HEK293 (cell line): ENCODE measurements at regions not wholly inside any gene's neighbourhood (a gene's known extent, or its start where the extent isn't known, plus 50 kb on each side); places are given as distances from the start of the nearest gene placed in this dataset.

ENCODE experiments used
- CTCF ChIA-PET: fragments of 350-600 bp; formaldehyde crosslinking; extraction: SDS; loops from one replicate; lab custom pipeline; 2021; ENCODE audit warnings: antibody characterized with exemption; lab: Yijun Ruan, JAX
- POLR2A ChIA-PET: fragments of 300-600 bp; formaldehyde crosslinking; extraction: SDS; loops from one replicate; lab custom pipeline; 2020; ENCODE audit warnings: antibody characterized with exemption, inconsistent platforms; lab: Yijun Ruan, JAX
- H3K27ac ChIP-seq: fragments of 200-500 bp; sonication (Bioruptor generic); 2 replicates; pipeline ENCODE4 v1.5.1; 2014; ENCODE audit warnings: low read depth, low read length, control low read depth, inconsistent platforms; ENCODE audit errors: extremely low read depth
- H3K36me3 ChIP-seq, 2 experiments: fragments of 200-500 bp in 1 of 2; sonication (Bioruptor generic) in 1 of 2; 1 replicate in 1 of 2; 2 replicates in 1 of 2; pipeline ENCODE4 v1.5.1; 2014 to 2017; ENCODE audit warnings: inconsistent platforms in 2 of 2, low read length in 2 of 2; ENCODE audit not compliant: control insufficient read depth in 2 of 2, insufficient read depth in 1 of 2
- H3K4me1 ChIP-seq: fragments of 200-500 bp; sonication (Bioruptor generic); 2 replicates; pipeline ENCODE4 v1.5.1; 2014; ENCODE audit warnings: mild to moderate bottlenecking, low read length, inconsistent platforms; ENCODE audit not compliant: control insufficient read depth, insufficient read depth
- H3K4me3 ChIP-seq: 2 replicates; pipeline ENCODE4 v1.5.1; 2011; ENCODE audit warnings: low read depth, mild to moderate bottlenecking, control low read depth, low read length, moderate library complexity
- H3K9me3 ChIP-seq: fragments of 200-500 bp; sonication (Bioruptor generic); 2 replicates; pipeline ENCODE4 v1.5.1; 2014; ENCODE audit warnings: low read depth, low read length, inconsistent platforms; ENCODE audit not compliant: control insufficient read depth, insufficient read depth
- EGR2 ChIP-seq: fragments of 450-650 bp; formaldehyde crosslinking; IDR thresholded peaks from 2 replicates; pipeline ENCODE4 v1.5.1; 2016; ENCODE audit warnings: low read depth, missing biosample characterization, missing genetic modification characterization
- FEZF1 ChIP-seq: fragments of 450-650 bp; formaldehyde crosslinking; IDR thresholded peaks from 2 replicates; pipeline ENCODE4 v1.5.1; 2016; ENCODE audit warnings: missing biosample characterization, missing genetic modification characterization
- HOXC10 ChIP-seq: sonication (generic); formaldehyde crosslinking; IDR thresholded peaks from 2 replicates; pipeline ENCODE4 v1.8.1; 2023; ENCODE audit warnings: mild to moderate bottlenecking, missing genetic modification reagents
- HOXD13 ChIP-seq: sonication (generic); formaldehyde crosslinking; IDR thresholded peaks from 2 replicates; pipeline ENCODE4 v1.8.0; 2022; ENCODE audit warnings: missing genetic modification reagents, borderline replicate concordance
- KLF1 ChIP-seq: fragments of 450-650 bp; formaldehyde crosslinking; IDR thresholded peaks from 2 replicates; pipeline ENCODE4 v1.5.1; 2016; ENCODE audit warnings: missing biosample characterization, missing genetic modification characterization
- WT1 ChIP-seq: fragments of 450-650 bp; formaldehyde crosslinking; IDR thresholded peaks from 2 replicates; pipeline ENCODE4 v1.5.1; 2016; ENCODE audit warnings: missing biosample characterization, missing genetic modification characterization
- YY2 ChIP-seq: fragments of 450-650 bp; formaldehyde crosslinking; IDR thresholded peaks from 2 replicates; pipeline ENCODE4 v1.5.1; 2016; ENCODE audit warnings: missing biosample characterization, missing genetic modification characterization
- ZBTB20 ChIP-seq: fragments of 450-650 bp; formaldehyde crosslinking; IDR thresholded peaks from 2 replicates; pipeline ENCODE4 v1.5.1; 2016; ENCODE audit warnings: missing biosample characterization, missing genetic modification characterization
- ZBTB7A ChIP-seq: fragments of 450-650 bp; formaldehyde crosslinking; IDR thresholded peaks from 2 replicates; pipeline ENCODE4 v1.5.1; 2016; ENCODE audit warnings: low read depth, missing biosample characterization, missing genetic modification characterization
- ZNF133 ChIP-seq: fragments of 450-650 bp; formaldehyde crosslinking; IDR thresholded peaks from 2 replicates; pipeline ENCODE4 v1.5.1; 2016; ENCODE audit warnings: missing biosample characterization, missing genetic modification characterization
- ZNF146 ChIP-seq: fragments of 450-650 bp; formaldehyde crosslinking; IDR thresholded peaks from 2 replicates; pipeline ENCODE4 v1.5.1; 2016; ENCODE audit warnings: missing biosample characterization, missing genetic modification characterization
- ZNF239 ChIP-seq: fragments of 450-650 bp; formaldehyde crosslinking; IDR thresholded peaks from 2 replicates; pipeline ENCODE4 v1.5.1; 2016; ENCODE audit warnings: missing biosample characterization, missing genetic modification characterization
- ZNF274 ChIP-seq, 2 experiments: fragments of 200-500 bp in 1 of 2; fragments of 450-650 bp in 1 of 2; sonication (Bioruptor generic) in 1 of 2; formaldehyde crosslinking in 1 of 2; IDR thresholded peaks; 2 replicates each; pipeline versions ENCODE4 v1.5.1 to v1.6.1; 2014 to 2016; ENCODE audit warnings: borderline replicate concordance in 1 of 2, inconsistent platforms in 1 of 2, low read length in 1 of 2, missing biosample characterization in 1 of 2, missing genetic modification characterization in 1 of 2
- ZNF335 ChIP-seq: fragments of 450-650 bp; formaldehyde crosslinking; conservative IDR thresholded peaks from 2 replicates; pipeline ENCODE4 v1.5.1; 2016; ENCODE audit warnings: missing biosample characterization, missing genetic modification characterization
- ZNF394 ChIP-seq: fragments of 450-650 bp; formaldehyde crosslinking; IDR thresholded peaks from 2 replicates; pipeline ENCODE4 v1.5.1; 2016; ENCODE audit warnings: missing biosample characterization, missing genetic modification characterization, mild to moderate bottlenecking, moderate library complexity, borderline replicate concordance
- ZNF549 ChIP-seq: fragments of 450-650 bp; IDR thresholded peaks from 2 replicates; pipeline ENCODE4 v1.5.1; 2018; ENCODE audit warnings: missing biosample characterization, missing genetic modification characterization, mild to moderate bottlenecking, inconsistent platforms, moderate library complexity
- ZNF560 ChIP-seq: fragments of 450-650 bp; formaldehyde crosslinking; IDR thresholded peaks from 2 replicates; pipeline ENCODE4 v1.5.1; 2017; ENCODE audit warnings: missing biosample characterization, missing genetic modification characterization, borderline replicate concordance
- ZNF585B ChIP-seq: fragments of 450-650 bp; formaldehyde crosslinking; IDR thresholded peaks from 2 replicates; pipeline ENCODE4 v1.5.1; 2016; ENCODE audit warnings: missing biosample characterization, missing genetic modification characterization
- ZNF626 ChIP-seq: fragments of 450-650 bp; sonication (Bioruptor Pico); formaldehyde crosslinking; IDR thresholded peaks from 2 replicates; pipeline ENCODE4 v1.5.1; 2018; ENCODE audit warnings: missing biosample characterization, missing genetic modification characterization, inconsistent platforms
- ZNF792 ChIP-seq: fragments of 450-650 bp; formaldehyde crosslinking; IDR thresholded peaks from 2 replicates; pipeline ENCODE4 v1.5.1; 2016; ENCODE audit warnings: missing biosample characterization, missing genetic modification characterization
- ZNF843 ChIP-seq: fragments of 450-650 bp; formaldehyde crosslinking; IDR thresholded peaks from 2 replicates; pipeline ENCODE4 v1.5.1; 2016; ENCODE audit warnings: missing biosample characterization, missing genetic modification characterization
- TF ChIP-seq, protein P1 (sequence below): fragments of 450-650 bp; formaldehyde crosslinking; IDR thresholded peaks from 2 replicates; pipeline ENCODE4 v1.5.1; 2017; ENCODE audit warnings: missing biosample characterization, missing genetic modification characterization
- TF ChIP-seq, protein P2 (sequence below): fragments of 450-650 bp; formaldehyde crosslinking; IDR thresholded peaks from 2 replicates; pipeline ENCODE4 v1.5.1; 2017; ENCODE audit warnings: missing biosample characterization, missing genetic modification characterization
- TF ChIP-seq, protein P3 (sequence below): fragments of 450-650 bp; formaldehyde crosslinking; IDR thresholded peaks from 2 replicates; pipeline ENCODE4 v1.5.1; 2016; ENCODE audit warnings: missing biosample characterization, missing genetic modification characterization
- TF ChIP-seq, protein P4 (sequence below): fragments of 450-650 bp; formaldehyde crosslinking; IDR thresholded peaks from 2 replicates; pipeline ENCODE4 v1.5.1; 2016; ENCODE audit warnings: missing biosample characterization, missing genetic modification characterization, borderline replicate concordance

GRCh38 chr1:118618618-118619340, 369.4 kb downstream of the TBX15 start:
- TF ChIP-seq ZNF792 (tag by site-specific recombination) (no peak), ZNF549 (tag by site-specific recombination) (no peak), ZNF626 (tag by site-specific recombination) (no peak), HOXC10 (CRISPR knock-in tag) (no peak), ZNF843 (tag by site-specific recombination) (no peak), KLF1 (tag by site-specific recombination) (no peak), ZNF146 (tag by site-specific recombination) (no peak), ZNF585B (no peak)
- TF ChIP-seq, protein P1, sequence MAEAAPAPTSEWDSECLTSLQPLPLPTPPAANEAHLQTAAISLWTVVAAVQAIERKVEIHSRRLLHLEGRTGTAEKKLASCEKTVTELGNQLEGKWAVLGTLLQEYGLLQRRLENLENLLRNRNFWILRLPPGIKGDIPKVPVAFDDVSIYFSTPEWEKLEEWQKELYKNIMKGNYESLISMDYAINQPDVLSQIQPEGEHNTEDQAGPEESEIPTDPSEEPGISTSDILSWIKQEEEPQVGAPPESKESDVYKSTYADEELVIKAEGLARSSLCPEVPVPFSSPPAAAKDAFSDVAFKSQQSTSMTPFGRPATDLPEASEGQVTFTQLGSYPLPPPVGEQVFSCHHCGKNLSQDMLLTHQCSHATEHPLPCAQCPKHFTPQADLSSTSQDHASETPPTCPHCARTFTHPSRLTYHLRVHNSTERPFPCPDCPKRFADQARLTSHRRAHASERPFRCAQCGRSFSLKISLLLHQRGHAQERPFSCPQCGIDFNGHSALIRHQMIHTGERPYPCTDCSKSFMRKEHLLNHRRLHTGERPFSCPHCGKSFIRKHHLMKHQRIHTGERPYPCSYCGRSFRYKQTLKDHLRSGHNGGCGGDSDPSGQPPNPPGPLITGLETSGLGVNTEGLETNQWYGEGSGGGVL (tag by site-specific recombination) = no peak

GRCh38 chr1:118617916-118618315, 370.2 kb downstream of the TBX15 start:
- CTCF ChIA-PET = no interaction called here
- POLR2A ChIA-PET = no interaction called here

More at GRCh38 chr1:118618618-118619340, 369.4 kb downstream of the TBX15 start:
- Histone ChIP-seq H3K27ac (no peak overlapping the region), H3K4me3 (no peak overlapping the region), H3K36me3 (no peaks in the 10 kb centered on the region), H3K9me3 (no peaks in the 10 kb centered on the region), H3K4me1 (no peaks in the 10 kb centered on the region)
- CTCF ChIA-PET = no interaction called here
- POLR2A ChIA-PET = no interaction called here

GRCh38 chr1:118615066-118615465, 373.1 kb downstream of the TBX15 start:
- no peak overlapping the region for H3K27ac ChIP-seq
- H3K9me3 ChIP-seq = no peaks in the 10 kb centered on the region
- H3K36me3 ChIP-seq = no peaks in the 10 kb centered on the region
- CTCF ChIA-PET = no interaction called here
- H3K4me1 ChIP-seq = no peaks in the 10 kb centered on the region
- POLR2A ChIA-PET = no interaction called here
- H3K4me3 ChIP-seq = no peak overlapping the region
- TF ChIP-seq YY2 (tag by site-specific recombination) (no peak), ZNF239 (tag by site-specific recombination) (no peak), ZNF335 (tag by site-specific recombination) (no peak), WT1 (tag by site-specific recombination) (no peak), FEZF1 (tag by site-specific recombination) (no peak), ZNF274 (IDR thresholded peaks at IDR 0.05; ENCODE audit: low read length) (no peak), ZNF274 (tag by site-specific recombination; IDR thresholded peaks at IDR 0.05; ENCODE audit: borderline replicate concordance) (no peak), ZNF560 (no peak)
- TF ChIP-seq, protein P2, sequence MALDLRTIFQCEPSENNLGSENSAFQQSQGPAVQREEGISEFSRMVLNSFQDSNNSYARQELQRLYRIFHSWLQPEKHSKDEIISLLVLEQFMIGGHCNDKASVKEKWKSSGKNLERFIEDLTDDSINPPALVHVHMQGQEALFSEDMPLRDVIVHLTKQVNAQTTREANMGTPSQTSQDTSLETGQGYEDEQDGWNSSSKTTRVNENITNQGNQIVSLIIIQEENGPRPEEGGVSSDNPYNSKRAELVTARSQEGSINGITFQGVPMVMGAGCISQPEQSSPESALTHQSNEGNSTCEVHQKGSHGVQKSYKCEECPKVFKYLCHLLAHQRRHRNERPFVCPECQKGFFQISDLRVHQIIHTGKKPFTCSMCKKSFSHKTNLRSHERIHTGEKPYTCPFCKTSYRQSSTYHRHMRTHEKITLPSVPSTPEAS (tag by site-specific recombination) = no peak
- TF ChIP-seq, protein P3, sequence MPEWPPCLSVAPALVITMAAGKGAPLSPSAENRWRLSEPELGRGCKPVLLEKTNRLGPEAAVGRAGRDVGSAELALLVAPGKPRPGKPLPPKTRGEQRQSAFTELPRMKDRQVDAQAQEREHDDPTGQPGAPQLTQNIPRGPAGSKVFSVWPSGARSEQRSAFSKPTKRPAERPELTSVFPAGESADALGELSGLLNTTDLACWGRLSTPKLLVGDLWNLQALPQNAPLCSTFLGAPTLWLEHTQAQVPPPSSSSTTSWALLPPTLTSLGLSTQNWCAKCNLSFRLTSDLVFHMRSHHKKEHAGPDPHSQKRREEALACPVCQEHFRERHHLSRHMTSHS = no peak
- TF ChIP-seq, protein P4, sequence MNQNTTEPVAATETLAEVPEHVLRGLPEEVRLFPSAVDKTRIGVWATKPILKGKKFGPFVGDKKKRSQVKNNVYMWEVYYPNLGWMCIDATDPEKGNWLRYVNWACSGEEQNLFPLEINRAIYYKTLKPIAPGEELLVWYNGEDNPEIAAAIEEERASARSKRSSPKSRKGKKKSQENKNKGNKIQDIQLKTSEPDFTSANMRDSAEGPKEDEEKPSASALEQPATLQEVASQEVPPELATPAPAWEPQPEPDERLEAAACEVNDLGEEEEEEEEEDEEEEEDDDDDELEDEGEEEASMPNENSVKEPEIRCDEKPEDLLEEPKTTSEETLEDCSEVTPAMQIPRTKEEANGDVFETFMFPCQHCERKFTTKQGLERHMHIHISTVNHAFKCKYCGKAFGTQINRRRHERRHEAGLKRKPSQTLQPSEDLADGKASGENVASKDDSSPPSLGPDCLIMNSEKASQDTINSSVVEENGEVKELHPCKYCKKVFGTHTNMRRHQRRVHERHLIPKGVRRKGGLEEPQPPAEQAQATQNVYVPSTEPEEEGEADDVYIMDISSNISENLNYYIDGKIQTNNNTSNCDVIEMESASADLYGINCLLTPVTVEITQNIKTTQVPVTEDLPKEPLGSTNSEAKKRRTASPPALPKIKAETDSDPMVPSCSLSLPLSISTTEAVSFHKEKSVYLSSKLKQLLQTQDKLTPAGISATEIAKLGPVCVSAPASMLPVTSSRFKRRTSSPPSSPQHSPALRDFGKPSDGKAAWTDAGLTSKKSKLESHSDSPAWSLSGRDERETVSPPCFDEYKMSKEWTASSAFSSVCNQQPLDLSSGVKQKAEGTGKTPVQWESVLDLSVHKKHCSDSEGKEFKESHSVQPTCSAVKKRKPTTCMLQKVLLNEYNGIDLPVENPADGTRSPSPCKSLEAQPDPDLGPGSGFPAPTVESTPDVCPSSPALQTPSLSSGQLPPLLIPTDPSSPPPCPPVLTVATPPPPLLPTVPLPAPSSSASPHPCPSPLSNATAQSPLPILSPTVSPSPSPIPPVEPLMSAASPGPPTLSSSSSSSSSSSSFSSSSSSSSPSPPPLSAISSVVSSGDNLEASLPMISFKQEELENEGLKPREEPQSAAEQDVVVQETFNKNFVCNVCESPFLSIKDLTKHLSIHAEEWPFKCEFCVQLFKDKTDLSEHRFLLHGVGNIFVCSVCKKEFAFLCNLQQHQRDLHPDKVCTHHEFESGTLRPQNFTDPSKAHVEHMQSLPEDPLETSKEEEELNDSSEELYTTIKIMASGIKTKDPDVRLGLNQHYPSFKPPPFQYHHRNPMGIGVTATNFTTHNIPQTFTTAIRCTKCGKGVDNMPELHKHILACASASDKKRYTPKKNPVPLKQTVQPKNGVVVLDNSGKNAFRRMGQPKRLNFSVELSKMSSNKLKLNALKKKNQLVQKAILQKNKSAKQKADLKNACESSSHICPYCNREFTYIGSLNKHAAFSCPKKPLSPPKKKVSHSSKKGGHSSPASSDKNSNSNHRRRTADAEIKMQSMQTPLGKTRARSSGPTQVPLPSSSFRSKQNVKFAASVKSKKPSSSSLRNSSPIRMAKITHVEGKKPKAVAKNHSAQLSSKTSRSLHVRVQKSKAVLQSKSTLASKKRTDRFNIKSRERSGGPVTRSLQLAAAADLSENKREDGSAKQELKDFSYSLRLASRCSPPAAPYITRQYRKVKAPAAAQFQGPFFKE (tag by site-specific recombination) = no peak

More at GRCh38 chr1:118617916-118618315, 370.2 kb downstream of the TBX15 start:
- no peaks in the 10 kb centered on the region for H3K36me3 ChIP-seq
- no peaks in the 10 kb centered on the region for H3K4me1 ChIP-seq
- no peaks in the 10 kb centered on the region for H3K9me3 ChIP-seq
- H3K4me3 ChIP-seq = no peak overlapping the region
- TF ChIP-seq ZBTB7A (tag by site-specific recombination) = no peak
- TF ChIP-seq HOXD13 (CRISPR knock-in tag) = no peak
- no peak for TF ChIP-seq WT1 (tag by site-specific recombination)
- no peak for TF ChIP-seq ZBTB20
- no peak for TF ChIP-seq ZNF394
- TF ChIP-seq EGR2 = no peak
- no peak for TF ChIP-seq ZNF133 (tag by site-specific recombination)
- H3K27ac ChIP-seq = no peak overlapping the region
